GM10248 (cell line): ENCODE measurements at regions not wholly inside any gene's neighbourhood (a gene's known extent, or its start where the extent isn't known, plus 50 kb on each side); places are given as distances from the start of the nearest gene placed in this dataset.

Experiments
- CTCF ChIA-PET: fragments of 300-600 bp; sonication (Branson Sonifier 250); formaldehyde crosslinking; extraction: SDS; loops from one replicate; lab custom pipeline; 2021; ENCODE audit warnings: antibody characterized with exemption; lab: Yijun Ruan, JAX
- POLR2A ChIA-PET: fragments of 350-650 bp; sonication (Branson Sonifier 250); formaldehyde crosslinking; extraction: SDS; loops from one replicate; lab custom pipeline; 2020; ENCODE audit warnings: antibody characterized with exemption; lab: Yijun Ruan, JAX
- DNase-seq: peaks from one replicate; pipeline ENCODE4 v3.0.0; 2012; ENCODE audit errors: extremely low spot score
- TF ChIP-seq, protein P1 (sequence below): IDR thresholded peaks from 2 replicates; pipeline ENCODE4 v1.5.1; 2012; ENCODE audit warnings: mild to moderate bottlenecking, low read depth; ENCODE audit errors: extremely low read depth, missing control alignments, control extremely low read depth

DNA sequence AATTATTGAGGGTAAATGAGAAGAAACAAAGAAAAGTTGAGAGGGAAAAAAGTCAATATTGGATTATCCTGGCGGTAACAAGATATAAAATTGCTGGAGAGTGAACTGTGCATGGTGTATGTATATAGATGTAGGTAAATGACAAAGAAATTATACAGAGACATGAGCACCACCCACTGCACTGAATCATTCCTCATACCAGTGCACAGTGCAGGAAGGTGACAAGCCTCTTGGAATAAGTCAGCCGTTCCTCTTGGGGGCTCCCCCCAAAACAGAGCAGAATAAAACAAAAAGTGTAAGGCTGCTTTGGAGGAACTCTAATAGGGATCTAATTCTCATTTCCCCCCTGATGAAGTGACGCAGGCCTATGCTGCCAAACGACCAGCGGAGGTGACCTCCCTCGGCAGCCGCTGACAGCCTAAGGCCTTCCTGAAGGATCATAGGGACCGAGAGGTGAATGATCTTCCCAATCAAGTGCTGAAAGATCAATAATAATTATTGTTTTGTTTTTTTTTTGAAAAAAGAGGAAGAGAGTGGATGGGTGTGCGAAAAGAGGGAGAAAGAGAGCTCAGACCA, 245.0 kb downstream of the PSAT1 start:
- POLR2A ChIA-PET, result no interaction called here
- CTCF ChIA-PET, result no interaction called here

DNA sequence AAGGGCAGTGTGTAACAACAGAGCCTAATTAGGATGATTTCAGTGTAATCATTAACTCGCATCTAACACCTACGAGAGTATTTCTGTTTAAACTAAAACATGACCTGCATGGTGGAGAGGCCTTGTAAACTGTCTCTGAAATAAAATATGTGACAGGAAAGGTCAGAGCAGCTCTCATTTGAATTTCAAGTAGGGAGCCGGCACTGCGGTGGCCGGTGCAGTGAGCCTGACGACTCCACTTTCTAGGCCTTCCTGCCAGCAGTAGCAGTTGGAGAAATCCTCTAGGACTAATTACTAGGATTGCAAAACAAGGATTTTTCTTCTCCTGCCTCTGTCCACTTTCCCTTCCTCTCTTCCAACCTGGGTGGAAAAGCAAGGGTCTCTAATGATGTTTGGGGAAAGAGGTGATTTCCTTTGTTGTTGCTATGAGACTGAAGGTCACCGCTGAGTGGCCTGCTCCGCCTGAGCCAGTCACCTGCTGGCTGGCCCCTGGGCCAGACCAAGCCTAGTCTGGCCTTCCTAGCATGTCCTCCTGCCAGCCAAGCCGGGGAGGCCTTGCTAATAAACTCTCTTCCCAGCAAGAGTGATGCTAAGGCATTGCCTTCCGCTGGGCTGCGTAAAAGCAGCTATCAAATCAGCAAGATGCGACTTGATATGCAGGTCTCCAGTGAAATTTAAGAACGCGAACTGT, 245.7 kb downstream of the PSAT1 start:
- CTCF ChIA-PET, result no interaction called here
- POLR2A ChIA-PET, result no interaction called here
- TF ChIP-seq, protein P1, sequence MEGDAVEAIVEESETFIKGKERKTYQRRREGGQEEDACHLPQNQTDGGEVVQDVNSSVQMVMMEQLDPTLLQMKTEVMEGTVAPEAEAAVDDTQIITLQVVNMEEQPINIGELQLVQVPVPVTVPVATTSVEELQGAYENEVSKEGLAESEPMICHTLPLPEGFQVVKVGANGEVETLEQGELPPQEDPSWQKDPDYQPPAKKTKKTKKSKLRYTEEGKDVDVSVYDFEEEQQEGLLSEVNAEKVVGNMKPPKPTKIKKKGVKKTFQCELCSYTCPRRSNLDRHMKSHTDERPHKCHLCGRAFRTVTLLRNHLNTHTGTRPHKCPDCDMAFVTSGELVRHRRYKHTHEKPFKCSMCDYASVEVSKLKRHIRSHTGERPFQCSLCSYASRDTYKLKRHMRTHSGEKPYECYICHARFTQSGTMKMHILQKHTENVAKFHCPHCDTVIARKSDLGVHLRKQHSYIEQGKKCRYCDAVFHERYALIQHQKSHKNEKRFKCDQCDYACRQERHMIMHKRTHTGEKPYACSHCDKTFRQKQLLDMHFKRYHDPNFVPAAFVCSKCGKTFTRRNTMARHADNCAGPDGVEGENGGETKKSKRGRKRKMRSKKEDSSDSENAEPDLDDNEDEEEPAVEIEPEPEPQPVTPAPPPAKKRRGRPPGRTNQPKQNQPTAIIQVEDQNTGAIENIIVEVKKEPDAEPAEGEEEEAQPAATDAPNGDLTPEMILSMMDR, result no peak
- no peak for DNase-seq

More for the DNA sequence above, 245.0 kb downstream of the PSAT1 start:
- DNase-seq, result no peak
- TF ChIP-seq, protein P1, result no peak

DNA sequence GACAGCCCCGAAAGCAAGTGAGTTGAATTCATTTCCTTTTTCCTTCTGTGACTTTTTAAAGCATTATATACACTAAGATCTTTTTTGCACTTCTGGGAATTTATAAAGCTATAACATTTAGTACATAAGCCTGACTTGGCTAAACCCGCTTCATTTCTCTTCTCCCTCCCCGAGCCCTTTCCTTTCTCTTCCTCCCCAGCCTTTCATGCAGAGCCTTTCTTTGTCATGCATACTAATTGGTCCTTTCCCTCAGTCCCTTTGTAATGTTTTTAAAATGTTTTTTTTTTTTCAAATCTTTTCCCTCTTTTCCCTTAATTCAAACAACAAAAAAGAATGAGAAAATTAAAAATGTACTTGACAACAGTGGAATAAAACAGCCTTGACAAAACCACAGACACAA, 246.4 kb downstream of the PSAT1 start:
- DNase-seq, result no peak
- TF ChIP-seq, protein P1, result no peak
- ChIA-PET CTCF (no interaction called here), POLR2A (no interaction called here)

DNA sequence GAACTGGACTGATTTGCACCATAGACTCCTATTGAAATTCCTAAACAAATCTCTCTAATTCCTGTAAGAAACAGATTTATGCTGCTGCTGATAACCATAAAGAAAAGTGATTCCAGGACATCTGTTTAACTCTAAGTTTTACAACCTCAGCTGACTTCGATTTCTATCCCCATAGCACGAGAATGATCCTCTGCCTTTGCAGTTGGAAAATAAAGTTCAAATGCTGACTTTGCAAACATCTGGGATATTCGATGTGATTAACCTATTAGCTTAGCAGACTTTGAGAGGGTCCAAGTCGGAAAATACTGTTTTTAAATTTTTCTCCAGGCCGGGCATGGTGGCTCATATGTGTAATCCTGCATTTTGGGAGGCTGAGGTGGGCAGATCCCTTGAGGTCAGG, 247.3 kb downstream of the PSAT1 start:
- DNase-seq, result no peak
- CTCF ChIA-PET, result interaction anchor here (1.7 kb wide), 1 partner anchor 9 kb away, joined by 7 read pairs; no protein-coding TSS in a partner anchor
- POLR2A ChIA-PET, result no interaction called here
- TF ChIP-seq, protein P1, result no peak

DNA sequence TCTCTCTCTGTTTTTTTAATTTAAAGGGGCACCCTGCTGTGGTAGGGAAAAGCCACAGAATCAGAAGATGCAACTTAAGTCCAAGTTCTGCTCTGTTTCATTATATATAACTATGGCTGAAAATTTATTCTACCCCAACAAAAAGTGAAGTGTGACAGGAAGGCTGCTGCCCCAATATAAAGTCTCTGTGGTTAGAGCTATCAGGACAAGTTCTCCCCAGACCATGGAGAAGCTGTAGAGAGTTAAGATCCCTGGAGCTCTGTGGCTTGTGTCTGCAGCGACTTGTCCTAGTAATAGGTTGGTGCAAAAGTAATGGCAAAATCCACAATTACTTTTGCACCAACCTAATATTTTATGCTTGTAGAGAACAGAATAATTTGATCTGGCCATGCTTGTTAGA, 250.9 kb downstream of the PSAT1 start:
- TF ChIP-seq, protein P1, result no peak
- DNase-seq, result no peak
- POLR2A ChIA-PET, result no interaction called here
- CTCF ChIA-PET, result interaction anchor here (1.0 to 1.3 kb wide), 2 partner anchors 9 to 108 kb away, joined by 3 read pairs; no protein-coding TSS in a partner anchor

DNA sequence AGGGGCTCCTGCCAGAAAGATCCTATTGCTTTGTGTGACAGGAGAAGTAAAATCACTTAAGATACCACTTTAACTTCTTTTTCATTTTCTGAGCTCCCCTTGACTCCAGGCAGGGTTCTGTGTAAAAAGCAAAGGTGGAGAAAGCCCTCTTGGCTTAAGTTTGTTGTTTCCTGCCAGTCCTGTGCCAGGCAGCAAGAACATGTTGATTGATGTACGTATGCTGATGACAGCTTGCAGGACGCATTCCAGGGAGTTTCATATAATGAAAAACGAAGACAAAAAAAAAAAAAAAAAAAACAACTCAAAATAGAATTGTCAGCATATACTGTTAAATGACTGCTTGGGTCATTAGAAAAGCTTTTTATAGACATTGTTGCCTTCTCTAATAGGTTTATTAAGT, 251.7 kb downstream of the PSAT1 start:
- CTCF ChIA-PET, result interaction anchor here (1.3 kb wide), 1 partner anchor 8 kb away, joined by 3 read pairs; no protein-coding TSS in a partner anchor
- POLR2A ChIA-PET, result no interaction called here
- no peak for DNase-seq
- TF ChIP-seq, protein P1, result no peak
